C4-2B (cell line): ENCODE measurements at regions not wholly inside any gene's neighbourhood (a gene's known extent, or its start where the extent isn't known, plus 50 kb on each side); places are given as distances from the start of the nearest gene placed in this dataset.

ENCODE experiments used
- CTCF ChIP-seq: fragments of 450-650 bp; conservative IDR thresholded peaks from 2 replicates; pipeline ENCODE4 v1.5.1; 2017; ENCODE audit warnings: mild to moderate bottlenecking
- ZFX ChIP-seq: fragments of 450-650 bp; IDR thresholded peaks from 2 replicates; pipeline ENCODE4 v1.6.1; 2017

GRCh38 chr15:37218351-37218916, 118.1 kb upstream of the MEIS2 start:
- TF ChIP-seq CTCF = no peak
- no peak for TF ChIP-seq ZFX
